ENCODE measurements at regions not wholly inside any gene's neighbourhood (a gene's known extent, or its start where the extent isn't known, plus 50 kb on each side); places are given as distances from the start of the nearest gene placed in this dataset.

DNA sequence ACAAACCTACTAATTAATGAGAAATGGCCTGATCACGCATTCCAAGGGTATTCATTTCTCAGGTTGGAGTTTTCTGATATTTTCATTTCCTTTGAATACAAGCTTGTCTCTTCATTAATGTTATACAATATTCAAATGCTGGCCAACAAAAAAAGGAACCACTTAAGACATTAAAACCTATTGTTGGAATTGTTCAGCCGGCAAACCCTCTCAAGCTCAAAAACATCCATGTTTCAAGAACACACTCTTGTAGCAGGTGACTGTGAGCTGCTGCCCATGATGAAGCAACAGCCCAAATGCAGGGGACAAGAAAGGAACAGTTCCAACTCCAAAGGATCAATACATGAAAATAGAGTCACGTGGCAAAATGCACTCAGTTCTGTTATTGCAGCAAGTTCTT is 454.5 kb downstream of the BCL11A start:
- DNase-seq (ENCODE audit: low read depth in 2 of 2): no peak

DNA sequence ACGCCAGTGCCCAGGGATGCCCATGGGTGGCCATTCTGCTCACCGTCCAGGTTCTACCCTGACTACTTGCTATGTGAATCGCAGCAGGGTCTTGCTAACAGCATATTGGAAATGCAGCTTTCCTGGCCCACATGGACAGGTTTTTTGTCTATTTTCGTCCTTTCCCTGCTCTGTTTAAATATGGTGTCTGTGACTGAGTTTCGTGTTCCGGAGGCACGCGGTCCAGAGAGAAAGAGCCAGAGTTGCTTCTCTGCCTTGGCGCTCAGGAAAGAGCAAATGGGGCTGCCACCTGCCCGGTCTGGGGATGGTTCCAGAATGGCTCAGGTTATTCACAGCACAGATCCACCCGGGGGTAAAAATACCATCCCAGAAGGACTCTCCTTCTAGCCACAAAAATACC is 456.2 kb downstream of the BCL11A start:
- no peak for DNase-seq (ENCODE audit: low read depth in 2 of 2)

DNA sequence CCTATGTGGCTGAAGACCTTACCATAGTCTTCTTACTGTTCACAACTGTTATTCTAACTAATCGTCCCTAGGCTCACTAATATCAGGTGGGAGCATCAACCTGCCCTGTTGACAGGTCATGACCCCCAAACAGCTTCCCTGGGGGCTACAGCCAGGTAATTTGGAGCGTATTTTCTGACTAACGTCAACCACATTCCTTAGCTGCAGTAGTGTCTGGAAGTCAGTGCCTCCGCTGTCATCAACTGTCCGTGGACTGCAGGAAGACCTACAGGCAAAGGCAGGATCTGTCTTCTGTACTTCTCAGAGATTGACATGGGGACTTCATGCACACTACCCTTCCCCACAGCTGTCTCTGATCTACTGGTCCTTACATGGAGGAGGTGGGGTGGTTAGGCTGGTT is 456.9 kb downstream of the BCL11A start:
- DNase-seq (ENCODE audit: low read depth in 2 of 2): no peak

DNA sequence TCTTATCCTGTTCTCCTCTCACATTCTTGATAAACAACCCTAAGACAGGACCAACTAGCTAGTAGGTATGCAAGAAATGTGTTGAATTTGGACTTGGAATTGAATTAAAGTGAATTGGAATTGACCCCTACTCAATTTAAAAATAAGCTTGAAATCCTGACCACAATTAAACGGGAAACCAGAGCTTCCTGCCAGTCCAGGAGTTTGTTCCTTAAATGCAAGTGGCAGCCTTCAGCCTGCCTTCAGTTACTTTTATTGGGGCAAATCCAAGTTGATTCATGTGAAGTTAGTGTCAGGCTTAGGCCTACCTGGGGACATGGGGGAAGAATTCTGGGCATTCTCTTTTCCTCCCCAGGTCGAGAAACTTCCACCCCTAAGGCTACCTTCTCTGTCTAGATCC is 457.6 kb downstream of the BCL11A start:
- DNase-seq (ENCODE audit: low read depth in 2 of 2): no peak

DNA sequence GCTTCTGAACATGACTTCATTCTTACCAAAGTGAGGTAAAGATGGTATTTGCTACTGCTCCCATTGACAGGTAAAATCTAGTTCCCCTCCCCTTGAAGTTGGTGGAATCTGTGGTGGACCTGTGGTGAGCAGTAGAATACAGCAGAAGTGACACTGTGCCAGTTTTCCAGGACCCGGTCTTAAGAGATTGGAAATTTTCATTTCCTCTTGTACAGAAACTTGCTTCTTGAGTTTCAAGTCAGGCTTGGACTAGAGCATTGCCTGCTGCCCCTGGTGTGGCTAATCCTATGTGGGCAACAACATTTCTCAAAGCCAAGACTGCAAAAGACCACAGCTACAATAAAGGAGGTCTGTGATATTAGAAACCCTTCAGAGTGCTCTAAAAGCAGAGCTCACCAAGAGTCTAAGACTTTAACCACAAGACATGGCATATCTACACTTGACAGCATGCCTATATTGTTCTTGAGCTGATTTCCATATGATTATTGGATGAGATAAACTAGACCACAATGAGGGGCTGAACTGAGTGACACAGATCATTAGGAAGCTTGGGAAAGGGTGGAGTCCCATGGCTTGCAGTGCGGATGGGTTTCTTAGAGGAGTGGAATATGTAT is 458.1 kb downstream of the BCL11A start:
- no peak for DNase-seq (ENCODE audit: low read depth in 2 of 2)

DNA sequence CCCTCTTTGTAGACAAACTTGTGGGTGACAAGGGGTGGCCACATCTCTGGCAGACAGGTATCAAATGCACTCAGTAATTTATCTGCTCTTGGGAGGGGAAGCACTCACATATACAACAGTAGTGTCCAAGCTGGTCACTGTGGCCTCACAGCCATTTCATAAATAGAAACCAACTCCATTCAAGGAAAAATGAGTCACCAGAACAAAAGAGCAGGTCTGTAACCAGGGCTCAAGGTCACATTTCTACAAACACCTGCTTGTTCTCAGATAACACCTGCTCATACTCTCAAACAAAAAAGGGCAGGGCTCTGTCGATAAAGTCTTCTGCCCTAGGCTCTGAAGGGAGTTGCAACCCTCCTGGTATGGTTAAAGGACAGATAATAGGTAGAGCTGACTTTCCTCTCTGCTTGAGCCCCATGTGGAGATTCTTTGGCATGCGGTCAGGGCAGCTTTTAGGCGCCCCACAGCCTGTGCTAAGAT is 459.0 kb downstream of the BCL11A start:
- no peak for DNase-seq (ENCODE audit: low read depth in 2 of 2)

DNA sequence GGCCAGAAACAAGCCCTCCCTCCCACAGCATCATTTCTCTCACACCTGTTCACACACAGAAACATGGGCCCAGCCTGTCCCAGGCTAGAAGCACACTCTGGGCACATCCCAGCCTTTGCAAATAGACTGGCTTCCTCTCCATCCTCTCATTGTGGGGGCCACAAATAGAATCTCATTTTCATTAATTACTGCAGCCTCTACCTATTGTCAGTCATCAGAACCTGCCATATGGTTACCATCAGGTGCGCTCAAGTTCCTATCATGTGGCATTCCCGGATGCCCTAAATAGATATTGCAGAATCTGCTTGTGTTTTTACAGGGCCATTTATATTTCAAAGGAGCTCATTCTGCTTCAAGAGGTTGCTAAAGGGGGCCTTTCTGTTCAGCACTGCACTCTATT is 460.7 kb downstream of the BCL11A start:
- no peak for DNase-seq (ENCODE audit: low read depth in 2 of 2)

DNA sequence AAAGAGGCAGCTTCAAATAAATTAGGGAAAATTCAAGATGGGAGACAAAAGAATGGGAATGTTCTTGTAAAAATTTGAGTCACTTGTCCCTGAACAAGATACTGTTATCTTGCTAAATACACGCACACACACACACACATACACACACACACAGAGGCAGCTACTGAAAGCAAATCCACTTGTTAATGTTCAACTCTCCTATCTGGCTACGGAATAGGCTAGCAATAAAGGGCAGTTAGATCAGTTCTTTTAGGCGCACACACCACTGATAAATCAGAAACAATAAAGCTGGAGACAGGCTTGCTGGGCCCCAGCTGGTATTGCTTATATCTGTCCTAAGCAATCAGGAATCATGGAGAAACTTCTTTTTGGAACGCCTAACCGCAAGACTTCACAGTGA is 461.6 kb downstream of the BCL11A start:
- DNase-seq (ENCODE audit: low read depth in 2 of 2): peak in 1 of 2 experiments; percentile 6

DNA sequence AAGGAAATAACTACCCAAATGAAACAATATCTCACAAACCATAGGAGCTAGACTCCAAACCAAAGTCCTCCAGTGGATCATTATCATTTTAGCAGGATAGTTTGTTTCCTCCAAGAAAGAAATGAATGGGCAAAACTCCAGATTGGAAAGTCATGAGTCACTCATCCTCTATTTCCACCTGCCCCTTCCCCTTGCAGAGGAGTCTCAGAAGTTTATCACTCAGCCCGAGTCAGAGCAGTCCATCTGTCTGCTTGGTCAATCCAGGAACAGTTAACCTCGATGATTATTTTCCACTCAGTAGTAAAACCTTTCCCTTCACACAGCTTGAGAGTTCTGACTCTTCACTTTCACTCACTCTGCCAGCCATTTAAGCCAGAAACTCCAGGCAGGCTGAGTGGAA is 462.2 kb downstream of the BCL11A start:
- DNase-seq (ENCODE audit: low read depth in 2 of 2): no peak

DNA sequence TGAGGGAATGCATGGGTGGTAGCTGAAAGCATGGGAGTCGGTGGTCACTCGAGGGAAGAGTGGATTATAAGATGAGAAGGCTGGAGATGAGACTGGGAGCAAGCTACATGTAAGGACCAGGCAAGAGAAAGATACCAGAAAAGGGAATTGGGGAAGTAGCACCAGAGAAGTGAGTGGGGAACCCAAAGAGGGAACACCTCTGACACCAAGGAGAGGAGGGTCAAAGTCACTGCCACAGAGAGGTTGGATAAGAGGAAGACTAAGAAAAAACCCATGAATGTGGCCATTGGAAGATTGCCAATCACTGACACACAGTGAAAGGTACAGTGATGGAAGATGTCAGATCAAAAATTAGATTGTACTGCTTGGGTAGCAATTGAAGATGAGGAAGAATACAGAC is 473.9 kb downstream of the BCL11A start:
- DNase-seq (ENCODE audit: low read depth in 2 of 2): no peak

DNA sequence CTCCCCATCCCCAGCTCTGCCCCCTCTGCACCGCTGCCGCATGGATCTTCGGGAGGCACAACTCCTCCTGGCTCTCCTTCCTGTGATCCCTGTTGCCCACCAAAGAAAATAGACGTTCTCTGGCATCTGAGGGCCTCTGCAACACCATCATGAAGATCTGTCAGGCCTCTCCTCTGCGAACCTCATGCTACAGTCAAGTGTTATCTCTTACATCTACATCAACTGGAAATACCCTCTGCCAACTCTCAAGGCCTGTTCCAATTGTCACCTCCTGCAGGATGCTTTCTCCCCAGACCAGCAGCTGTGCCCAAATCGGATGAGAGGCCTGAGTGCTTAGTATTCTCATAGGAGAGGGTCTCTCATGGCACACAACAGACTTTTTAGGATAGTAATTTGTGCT is 478.4 kb downstream of the BCL11A start:
- DNase-seq (ENCODE audit: low read depth in 2 of 2): no peak

DNA sequence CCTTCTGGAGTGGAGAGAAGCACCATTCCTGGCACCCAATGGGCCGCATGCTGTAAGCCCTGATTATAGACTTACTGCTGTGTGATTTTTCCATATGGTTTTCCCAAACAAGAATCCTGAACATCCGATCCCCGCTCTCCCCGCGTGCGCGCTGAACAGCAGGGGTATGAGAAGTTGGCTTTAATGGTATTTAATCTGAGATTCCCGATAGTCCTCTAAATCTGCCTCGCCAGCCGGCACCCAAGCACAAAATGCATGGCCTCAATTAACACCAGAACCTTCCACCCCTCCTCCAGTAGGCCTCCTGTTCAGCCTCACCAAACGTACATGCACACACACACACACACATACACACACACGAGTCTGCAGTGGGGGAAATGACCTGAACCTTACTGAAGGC is 480.3 kb downstream of the BCL11A start:
- DNase-seq (ENCODE audit: low read depth in 2 of 2): no peak

DNA sequence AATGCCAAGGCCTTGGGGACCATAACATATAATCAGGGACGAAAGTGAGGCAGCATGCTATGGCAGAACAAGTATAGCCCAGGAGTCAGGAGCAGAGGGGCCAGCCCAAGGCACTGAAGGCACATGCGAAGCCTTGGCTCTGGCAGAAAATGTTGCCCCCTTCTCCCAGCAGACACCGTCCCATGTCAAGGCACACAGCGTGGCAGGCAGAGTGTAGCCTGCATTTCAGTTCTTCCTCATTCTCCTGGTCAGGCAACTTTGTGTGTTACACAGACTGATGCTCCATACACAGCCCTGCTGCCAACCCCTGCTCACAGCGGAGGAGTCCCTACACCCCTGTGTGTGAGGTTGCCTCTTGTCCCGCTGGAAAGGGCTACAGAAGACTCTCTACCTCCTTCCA is 480.8 kb downstream of the BCL11A start:
- DNase-seq (ENCODE audit: low read depth in 2 of 2): no peak

DNA sequence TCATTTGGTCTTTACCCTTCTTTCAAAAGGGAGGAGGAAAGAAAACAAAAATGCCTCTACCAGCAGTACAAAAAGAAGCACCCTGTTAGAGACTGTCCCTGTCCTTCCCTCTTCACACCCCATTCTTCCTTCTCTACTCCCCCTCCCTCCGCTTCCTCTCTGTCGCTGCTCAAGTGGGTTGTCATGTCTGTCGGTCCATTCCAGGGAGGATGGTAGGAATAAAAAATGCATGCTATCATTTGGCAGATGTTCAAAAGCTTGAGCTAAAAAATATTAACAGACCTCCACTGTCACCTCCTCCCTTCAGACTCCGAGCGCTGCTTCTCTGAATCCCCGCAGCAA is 482.0 kb downstream of the BCL11A start:
- no peak for DNase-seq (ENCODE audit: low read depth in 2 of 2)

DNA sequence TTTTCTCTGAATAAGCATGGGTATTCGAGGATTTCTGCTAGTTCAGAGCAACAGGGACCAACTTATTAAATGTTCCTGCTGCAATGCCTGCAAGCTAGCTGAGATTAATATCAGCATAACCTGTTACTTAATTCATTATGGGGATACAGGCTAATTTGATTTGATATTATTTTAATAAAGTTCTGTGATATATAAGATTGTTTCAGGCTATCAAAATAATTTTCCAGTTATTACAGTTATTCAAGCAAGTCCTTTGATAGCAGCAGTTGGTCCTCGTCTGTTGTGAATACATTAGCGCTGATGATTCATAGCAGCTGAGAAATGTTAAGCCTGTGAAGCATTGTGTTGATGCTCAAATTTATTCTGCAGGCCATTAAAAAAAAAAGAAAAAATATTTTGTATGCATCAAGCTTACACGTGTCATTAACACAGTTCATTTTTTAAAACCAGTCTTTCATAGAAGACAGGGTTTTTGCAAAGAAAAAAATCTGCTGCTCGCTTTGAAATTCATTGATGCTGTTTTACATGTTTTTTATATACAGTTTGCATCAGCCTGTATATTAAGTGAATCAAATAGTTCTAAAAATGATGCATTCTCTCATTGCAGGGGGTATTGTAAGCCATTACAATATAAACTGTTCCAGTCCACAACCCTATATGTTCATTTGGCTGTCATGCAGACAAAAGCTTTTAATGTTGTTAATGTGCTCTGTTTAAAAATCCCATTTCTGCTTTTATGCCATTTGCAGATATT is 482.5 kb downstream of the BCL11A start:
- DNase-seq (ENCODE audit: low read depth in 2 of 2): peak; percentile 33 to 35

DNA sequence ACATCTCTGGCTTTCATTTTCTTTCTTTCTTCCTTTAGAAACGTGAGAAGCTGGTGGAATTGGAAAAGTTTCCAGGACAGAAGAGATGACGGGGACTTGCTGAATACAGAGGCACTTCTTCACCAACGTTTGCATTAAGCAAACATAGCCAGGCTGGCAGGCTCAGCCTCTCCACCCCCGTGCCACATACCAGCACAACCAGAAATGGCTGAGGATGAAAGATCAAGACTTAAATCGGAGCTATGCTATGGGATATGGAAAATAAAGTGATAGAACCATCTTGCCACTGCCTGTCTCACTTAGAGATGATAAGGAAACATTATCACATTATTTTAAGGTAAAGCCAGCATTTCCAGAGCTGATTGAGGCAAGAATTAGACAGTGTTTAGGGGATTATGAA is 483.3 kb downstream of the BCL11A start:
- DNase-seq (ENCODE audit: low read depth in 2 of 2): no peak

DNA sequence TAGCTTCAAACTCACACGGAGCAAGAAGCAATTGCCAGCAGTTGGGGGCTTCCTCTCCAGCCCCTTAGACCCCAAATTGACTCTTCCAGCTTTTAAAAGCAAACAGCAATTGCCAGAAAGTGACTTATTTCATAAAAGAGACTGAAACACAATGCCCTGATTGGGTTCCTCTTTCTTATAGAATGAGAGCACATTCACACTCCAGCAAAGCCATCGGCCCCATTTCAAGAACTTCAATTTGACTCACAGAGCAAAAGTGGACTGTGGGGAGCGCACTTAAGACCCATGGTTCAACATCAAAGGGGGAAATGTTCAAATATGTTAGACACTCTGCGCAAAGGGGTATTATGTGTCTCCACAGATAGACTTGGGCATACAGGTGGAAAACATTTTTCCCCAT is 484.7 kb downstream of the BCL11A start:
- DNase-seq (ENCODE audit: low read depth in 2 of 2): no peak

DNA sequence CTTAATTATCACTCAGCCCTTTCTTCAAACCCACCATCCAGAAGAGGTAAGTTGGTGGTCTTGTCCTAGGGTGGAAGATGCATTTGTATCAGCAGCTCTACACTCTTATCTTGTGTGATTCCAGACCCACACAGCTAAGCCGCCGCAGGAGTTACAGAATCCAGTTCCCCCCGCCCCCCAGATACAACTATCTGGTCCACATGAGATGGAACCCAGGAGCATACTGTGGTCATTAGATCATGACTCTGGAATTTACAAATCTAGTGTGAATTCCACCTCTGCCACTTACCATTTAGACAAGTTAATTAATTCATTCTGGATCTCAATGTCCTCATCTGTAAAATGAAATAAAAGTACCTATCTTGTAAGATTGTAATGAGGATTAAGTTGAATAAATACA is 486.4 kb downstream of the BCL11A start:
- DNase-seq (ENCODE audit: low read depth in 2 of 2): peak; percentile 48 to 50

DNA sequence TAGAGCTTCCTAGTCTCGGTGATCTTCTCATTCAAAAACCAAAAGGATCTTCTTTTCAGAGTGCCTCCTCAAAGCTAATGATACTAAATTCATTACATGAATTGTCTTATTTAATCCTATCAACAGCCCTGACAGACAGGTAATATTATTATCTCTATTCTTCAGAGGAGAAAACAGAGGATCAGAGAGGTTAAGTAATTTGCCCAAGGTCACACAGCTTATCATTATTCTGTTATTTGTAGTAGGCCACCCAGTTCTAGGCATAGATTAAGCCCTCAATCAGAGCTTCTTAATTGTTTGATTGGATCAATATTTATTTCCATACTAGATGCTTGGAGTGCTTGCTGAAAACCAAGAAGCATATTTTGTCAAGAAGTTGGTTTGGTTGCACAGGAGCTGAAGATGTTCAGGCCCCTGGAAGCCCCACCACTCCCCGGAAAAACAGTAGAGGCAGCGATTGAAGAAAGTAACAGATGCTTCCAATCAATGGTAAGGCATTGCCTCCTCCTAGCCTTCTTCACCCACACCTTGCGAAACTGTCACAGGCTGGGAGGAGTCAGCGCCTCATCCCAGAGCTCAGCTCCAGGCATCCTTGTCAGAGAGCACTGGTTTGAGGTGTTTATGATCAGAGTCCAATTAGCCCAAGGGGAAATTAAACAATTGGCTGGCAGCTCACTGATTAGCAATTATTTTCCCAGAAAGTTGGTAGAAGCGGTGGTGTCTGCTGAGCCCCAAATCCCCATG is 487.2 kb downstream of the BCL11A start:
- no peak for DNase-seq (ENCODE audit: low read depth in 2 of 2)

DNA sequence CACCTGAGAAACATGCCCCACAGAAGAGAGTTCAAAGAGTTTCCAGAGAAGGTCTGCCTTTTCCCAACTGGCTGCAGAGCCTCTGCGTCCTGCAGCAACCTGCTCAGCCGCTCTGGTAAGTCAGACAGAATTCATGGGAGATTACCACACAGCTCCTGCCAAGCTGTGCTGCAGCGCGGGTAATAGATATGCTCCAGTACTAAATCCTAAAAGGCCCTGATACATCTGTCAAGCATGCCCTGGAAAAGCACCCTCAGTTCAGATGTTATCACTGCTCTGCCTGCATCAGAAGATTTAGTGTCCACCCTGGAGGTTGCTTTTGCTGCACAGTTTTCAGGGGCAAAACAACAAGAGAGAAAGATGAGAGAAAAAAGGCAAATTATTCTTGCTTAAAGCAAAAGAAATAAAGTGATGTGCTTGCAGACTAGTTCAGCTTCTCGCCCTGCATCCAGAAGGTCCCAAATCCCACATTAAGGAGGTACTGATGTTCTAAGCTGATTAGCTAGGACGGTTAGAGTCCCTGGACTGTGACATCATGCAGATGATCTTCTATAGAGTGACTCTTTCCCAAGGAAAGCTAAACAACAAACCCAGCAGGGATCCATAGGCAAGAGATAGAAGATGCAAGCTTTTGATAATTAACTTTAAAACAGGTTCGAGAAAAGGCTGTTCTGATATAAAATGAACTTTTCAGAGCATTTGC is 488.6 kb downstream of the BCL11A start:
- no peak for DNase-seq (ENCODE audit: low read depth in 2 of 2)

DNA sequence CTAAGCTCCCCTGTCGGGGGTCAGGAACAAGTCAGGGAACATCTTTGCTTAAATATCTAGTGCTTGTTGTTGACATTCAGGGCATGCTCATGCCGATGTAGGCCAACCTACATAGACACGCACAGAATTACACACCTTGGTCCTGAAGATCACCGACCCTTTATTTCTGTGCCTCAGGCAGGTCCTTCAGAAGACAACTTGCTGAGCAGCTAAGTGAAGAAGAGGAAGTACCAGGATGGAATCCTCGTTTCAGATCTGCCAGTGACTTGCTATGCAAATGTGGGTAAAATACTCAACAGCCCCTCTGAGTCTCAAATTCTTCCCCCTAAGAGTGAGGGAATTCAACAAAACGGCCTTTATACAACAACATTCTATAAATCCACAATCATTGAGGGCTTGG is 494.7 kb downstream of the BCL11A start:
- no peak for DNase-seq (ENCODE audit: low read depth in 2 of 2)

DNA sequence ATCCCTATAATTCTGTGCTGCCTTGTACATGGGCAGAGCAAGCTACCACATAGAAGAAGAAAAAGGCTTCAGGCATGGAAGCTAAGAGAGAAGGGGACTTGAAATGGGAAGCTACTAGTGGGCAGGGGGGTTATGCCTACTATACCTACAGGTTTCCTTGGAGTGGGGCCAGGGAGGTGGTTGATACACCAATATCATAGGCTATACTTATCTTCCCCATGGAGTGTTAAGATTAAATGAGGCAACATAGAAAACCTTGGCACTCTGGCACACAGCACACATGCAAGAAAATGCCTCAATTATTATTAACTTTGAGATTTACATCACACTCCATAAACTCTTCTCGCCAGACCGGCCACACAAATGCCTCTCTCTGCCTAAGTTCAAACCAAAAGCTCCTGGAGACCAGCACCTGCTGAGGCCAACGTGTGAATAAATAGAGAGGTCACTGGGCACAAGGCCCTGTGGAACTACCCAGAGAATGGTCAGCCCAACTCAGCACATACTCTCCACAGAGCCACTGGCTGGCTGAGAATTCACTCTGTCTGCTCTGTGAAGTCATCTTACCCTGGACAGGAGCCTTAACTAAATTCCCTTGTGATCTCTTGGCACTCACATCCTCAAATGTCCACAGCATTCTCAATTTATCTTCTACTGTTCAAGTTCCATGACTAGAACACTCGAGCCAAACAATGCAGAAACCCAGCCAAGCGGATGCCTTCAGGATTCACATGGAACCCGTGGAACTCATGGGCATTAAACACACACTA is 498.7 kb downstream of the BCL11A start:
- no peak for DNase-seq (ENCODE audit: low read depth in 2 of 2)

Measured in fibroblast of skin of left quadriceps (primary cell).